GM23248 (cell line): ENCODE measurements at regions not wholly inside any gene's neighbourhood (a gene's known extent, or its start where the extent isn't known, plus 50 kb on each side); places are given as distances from the start of the nearest gene placed in this dataset.

ENCODE experiments used
- EZH2 ChIP-seq: fragments of 200-600 bp; sonication (generic); IDR thresholded peaks from 2 replicates; pipeline ENCODE4 v1.6.1; 2018; ENCODE audit warnings: antibody characterized with exemption, mild to moderate bottlenecking; ENCODE audit not compliant: insufficient read depth, poor library complexity, severe bottlenecking
- EZH2phosphoT487 ChIP-seq: fragments of 200-600 bp; sonication (generic); IDR thresholded peaks from 2 replicates; pipeline ENCODE4 v1.6.1; 2018; ENCODE audit warnings: antibody characterized with exemption, moderate library complexity, mild to moderate bottlenecking, low read depth; ENCODE audit not compliant: insufficient read depth

GRCh38 chr3:163838769-163839168 lies 1239.5 kb downstream of the SI start:
- TF ChIP-seq EZH2phosphoT487 (no peak), EZH2 (no peak)
